ENCODE measurements at regions not wholly inside any gene's neighbourhood (a gene's known extent, or its start where the extent isn't known, plus 50 kb on each side); places are given as distances from the start of the nearest gene placed in this dataset.

DNA sequence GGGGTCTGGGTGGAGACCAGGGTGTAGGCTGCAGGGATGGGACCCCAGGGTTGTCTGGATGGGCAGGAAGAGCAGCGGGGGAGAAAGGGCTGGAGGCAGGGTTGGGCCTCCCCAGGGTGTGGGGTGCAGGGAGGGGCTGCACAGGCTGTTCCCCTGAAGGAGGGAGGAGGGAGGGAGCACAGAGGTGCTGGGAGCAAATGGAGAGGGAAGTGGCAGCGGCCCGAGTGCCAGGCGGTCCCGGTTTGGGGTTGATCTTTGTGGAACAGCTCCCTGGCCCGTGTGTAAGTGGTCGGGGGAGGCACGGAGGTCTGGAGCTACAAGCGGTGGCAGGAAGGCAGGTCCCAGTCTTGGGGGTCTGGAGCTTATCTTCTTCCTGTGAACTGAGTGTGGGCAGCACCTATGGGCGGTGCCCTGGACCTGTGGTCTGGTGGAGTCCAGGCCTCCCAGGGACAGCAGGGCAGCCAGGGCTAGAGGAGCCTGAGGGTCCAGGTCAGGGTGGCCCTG, 391.6 kb downstream of the TMEM121 start:
- TF ChIP-seq POLR2A (IDR thresholded peaks at IDR 0.05) (no peak), POLR2AphosphoS5 (IDR thresholded peaks at IDR 0.05) (no peak)
- TF ChIP-seq, protein P1, sequence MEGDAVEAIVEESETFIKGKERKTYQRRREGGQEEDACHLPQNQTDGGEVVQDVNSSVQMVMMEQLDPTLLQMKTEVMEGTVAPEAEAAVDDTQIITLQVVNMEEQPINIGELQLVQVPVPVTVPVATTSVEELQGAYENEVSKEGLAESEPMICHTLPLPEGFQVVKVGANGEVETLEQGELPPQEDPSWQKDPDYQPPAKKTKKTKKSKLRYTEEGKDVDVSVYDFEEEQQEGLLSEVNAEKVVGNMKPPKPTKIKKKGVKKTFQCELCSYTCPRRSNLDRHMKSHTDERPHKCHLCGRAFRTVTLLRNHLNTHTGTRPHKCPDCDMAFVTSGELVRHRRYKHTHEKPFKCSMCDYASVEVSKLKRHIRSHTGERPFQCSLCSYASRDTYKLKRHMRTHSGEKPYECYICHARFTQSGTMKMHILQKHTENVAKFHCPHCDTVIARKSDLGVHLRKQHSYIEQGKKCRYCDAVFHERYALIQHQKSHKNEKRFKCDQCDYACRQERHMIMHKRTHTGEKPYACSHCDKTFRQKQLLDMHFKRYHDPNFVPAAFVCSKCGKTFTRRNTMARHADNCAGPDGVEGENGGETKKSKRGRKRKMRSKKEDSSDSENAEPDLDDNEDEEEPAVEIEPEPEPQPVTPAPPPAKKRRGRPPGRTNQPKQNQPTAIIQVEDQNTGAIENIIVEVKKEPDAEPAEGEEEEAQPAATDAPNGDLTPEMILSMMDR (IDR thresholded peaks at IDR 0.05): no peak
